ENCODE measurements at regions not wholly inside any gene's neighbourhood (a gene's known extent, or its start where the extent isn't known, plus 50 kb on each side); places are given as distances from the start of the nearest gene placed in this dataset.

- Histone ChIP-seq H3K36me3 (ENCODE audit: control insufficient read depth, insufficient read depth, low read length) (no peaks in the 10 kb centered on the region), H3K4me2 (ENCODE audit: low read length) (no peak overlapping the region), H2AK5ac (ENCODE audit: low read length) (no peak overlapping the region), H4K8ac (ENCODE audit: low read depth, low read length) (no peak overlapping the region), H2BK5ac (ENCODE audit: low read length) (no peak overlapping the region), H3K4me3 (ENCODE audit: low read length) (no peak overlapping the region), H3K27ac (ENCODE audit: low read depth, low read length) (no peak overlapping the region), H2BK15ac (replicated peaks; ENCODE audit: low read depth) (no peak overlapping the region), H3K79me1 (ENCODE audit: low read length) (no peaks in the 10 kb centered on the region), H3K4ac (ENCODE audit: low read depth, low read length) (no peak overlapping the region), H3K18ac (ENCODE audit: low read length) (no peak overlapping the region), H4K5ac (ENCODE audit: low read length) (no peak overlapping the region), H3K9ac (ENCODE audit: low read length) (no peak overlapping the region), H3K56ac (ENCODE audit: low read length) (no peak overlapping the region), H2BK120ac (ENCODE audit: low read depth, low read length) (no peak overlapping the region), H3K79me2 (ENCODE audit: control insufficient read depth, insufficient read depth, low read length) (no peaks in the 10 kb centered on the region), H3K4me1 (ENCODE audit: control insufficient read depth, low read depth, low read length) (peaks cover 5% of the 10 kb centered on the region), H3K27me3 (ENCODE audit: insufficient read depth, low read length, poor library complexity) (no peaks in the 10 kb centered on the region), H3K23ac (ENCODE audit: low read length) (no peak overlapping the region)
- no peak for DNase-seq
- no CpG with 5 or more reads among the region's 1 CpG for WGBS (ENCODE audit: extremely low coverage, insufficient coverage, low lambda C conversion rate)
These were observed 303.6 kb upstream of the TFPI start for GRCh38 chr2:187857826-187858225.

- Histone ChIP-seq H3K27ac (ENCODE audit: low read depth, low read length) (no peak overlapping the region), H3K36me3 (ENCODE audit: control insufficient read depth, insufficient read depth, low read length) (no peaks in the 10 kb centered on the region), H2BK15ac (replicated peaks; ENCODE audit: low read depth) (no peak overlapping the region), H3K4me3 (ENCODE audit: low read length) (no peak overlapping the region), H3K79me1 (ENCODE audit: low read length) (no peaks in the 10 kb centered on the region), H2BK120ac (ENCODE audit: low read depth, low read length) (no peak overlapping the region), H3K23ac (ENCODE audit: low read length) (no peak overlapping the region), H4K5ac (ENCODE audit: low read length) (no peak overlapping the region), H2AK5ac (ENCODE audit: low read length) (no peak overlapping the region), H4K8ac (ENCODE audit: low read depth, low read length) (no peak overlapping the region), H3K18ac (ENCODE audit: low read length) (no peak overlapping the region), H2BK5ac (ENCODE audit: low read length) (no peak overlapping the region), H3K4ac (ENCODE audit: low read depth, low read length) (no peak overlapping the region), H3K9ac (ENCODE audit: low read length) (no peak overlapping the region), H3K4me1 (ENCODE audit: control insufficient read depth, low read depth, low read length) (peaks cover 8% of the 10 kb centered on the region), H3K79me2 (ENCODE audit: control insufficient read depth, insufficient read depth, low read length) (no peaks in the 10 kb centered on the region), H3K4me2 (ENCODE audit: low read length) (no peak overlapping the region), H3K56ac (ENCODE audit: low read length) (no peak overlapping the region), H3K27me3 (ENCODE audit: insufficient read depth, low read length, poor library complexity) (no peaks in the 10 kb centered on the region)
- DNase-seq = no peak
- WGBS (ENCODE audit: extremely low coverage, insufficient coverage, low lambda C conversion rate) = no CpG with 5 or more reads among the region's 3 CpGs
These were observed 308.5 kb upstream of the TFPI start for GRCh38 chr2:187862715-187863114.

GRCh38 chr2:187865025-187865424, 310.8 kb upstream of the TFPI start:
- no peak overlapping the region for H2BK15ac ChIP-seq (replicated peaks; ENCODE audit: low read depth)
- WGBS (ENCODE audit: extremely low coverage, insufficient coverage, low lambda C conversion rate) = no CpG with 5 or more reads among the region's 4 CpGs
- H3K4ac ChIP-seq (ENCODE audit: low read depth, low read length) = no peak overlapping the region
- no peak overlapping the region for H3K56ac ChIP-seq (ENCODE audit: low read length)
- no peak overlapping the region for H3K27ac ChIP-seq (ENCODE audit: low read depth, low read length)
- H3K79me2 ChIP-seq (ENCODE audit: control insufficient read depth, insufficient read depth, low read length) = no peaks in the 10 kb centered on the region
- H4K8ac ChIP-seq (ENCODE audit: low read depth, low read length) = no peak overlapping the region
- no peaks in the 10 kb centered on the region for H3K79me1 ChIP-seq (ENCODE audit: low read length)
- no peak overlapping the region for H2BK5ac ChIP-seq (ENCODE audit: low read length)
- peak; percentile 57 for DNase-seq
- H3K4me2 ChIP-seq (ENCODE audit: low read length) = no peak overlapping the region
- no peaks in the 10 kb centered on the region for H3K27me3 ChIP-seq (ENCODE audit: insufficient read depth, low read length, poor library complexity)
- H3K18ac ChIP-seq (ENCODE audit: low read length) = no peak overlapping the region
- no peak overlapping the region for H3K23ac ChIP-seq (ENCODE audit: low read length)
- no peak overlapping the region for H3K4me3 ChIP-seq (ENCODE audit: low read length)
- H3K4me1 ChIP-seq (ENCODE audit: control insufficient read depth, low read depth, low read length) = peaks cover 3% of the 10 kb centered on the region
- no peaks in the 10 kb centered on the region for H3K36me3 ChIP-seq (ENCODE audit: control insufficient read depth, insufficient read depth, low read length)
- no peak overlapping the region for H4K5ac ChIP-seq (ENCODE audit: low read length)
- H3K9ac ChIP-seq (ENCODE audit: low read length) = no peak overlapping the region
- no peak overlapping the region for H2BK120ac ChIP-seq (ENCODE audit: low read depth, low read length)
- H2AK5ac ChIP-seq (ENCODE audit: low read length) = no peak overlapping the region

GRCh38 chr2:187867165-187867564, 312.9 kb upstream of the TFPI start:
- Histone ChIP-seq H2BK120ac (ENCODE audit: low read depth, low read length) (no peak overlapping the region), H3K9ac (ENCODE audit: low read length) (no peak overlapping the region)
- no CpG with 5 or more reads among the region's 8 CpGs for WGBS (ENCODE audit: extremely low coverage, insufficient coverage, low lambda C conversion rate)

GRCh38 chr2:187869195-187869594, 315.0 kb upstream of the TFPI start:
- Histone ChIP-seq H3K4me3 (ENCODE audit: low read length) (no peak overlapping the region), H3K18ac (ENCODE audit: low read length) (no peak overlapping the region), H3K23ac (ENCODE audit: low read length) (no peak overlapping the region), H4K8ac (ENCODE audit: low read depth, low read length) (no peak overlapping the region), H2BK15ac (replicated peaks; ENCODE audit: low read depth) (no peak overlapping the region), H3K79me1 (ENCODE audit: low read length) (no peaks in the 10 kb centered on the region), H2BK5ac (ENCODE audit: low read length) (no peak overlapping the region), H3K27me3 (ENCODE audit: insufficient read depth, low read length, poor library complexity) (no peaks in the 10 kb centered on the region), H3K4ac (ENCODE audit: low read depth, low read length) (no peak overlapping the region), H2BK120ac (ENCODE audit: low read depth, low read length) (no peak overlapping the region), H3K4me2 (ENCODE audit: low read length) (no peak overlapping the region), H3K56ac (ENCODE audit: low read length) (no peak overlapping the region), H4K5ac (ENCODE audit: low read length) (no peak overlapping the region), H3K36me3 (ENCODE audit: control insufficient read depth, insufficient read depth, low read length) (no peaks in the 10 kb centered on the region), H3K9ac (ENCODE audit: low read length) (no peak overlapping the region), H3K27ac (ENCODE audit: low read depth, low read length) (no peak overlapping the region), H3K79me2 (ENCODE audit: control insufficient read depth, insufficient read depth, low read length) (no peaks in the 10 kb centered on the region), H3K4me1 (ENCODE audit: control insufficient read depth, low read depth, low read length) (peaks cover 3% of the 10 kb centered on the region), H2AK5ac (ENCODE audit: low read length) (no peak overlapping the region)
- DNase-seq = no peak
- no CpG with 5 or more reads among the region's 9 CpGs for WGBS (ENCODE audit: extremely low coverage, insufficient coverage, low lambda C conversion rate)

More at GRCh38 chr2:187867165-187867564, 312.9 kb upstream of the TFPI start:
- no peak overlapping the region for H3K27ac ChIP-seq (ENCODE audit: low read depth, low read length)
- no peaks in the 10 kb centered on the region for H3K79me2 ChIP-seq (ENCODE audit: control insufficient read depth, insufficient read depth, low read length)
- H3K4me1 ChIP-seq (ENCODE audit: control insufficient read depth, low read depth, low read length) = peaks cover 3% of the 10 kb centered on the region
- H2BK5ac ChIP-seq (ENCODE audit: low read length) = no peak overlapping the region
- no peak overlapping the region for H3K56ac ChIP-seq (ENCODE audit: low read length)
- H4K8ac ChIP-seq (ENCODE audit: low read depth, low read length) = no peak overlapping the region
- no peak overlapping the region for H3K4me3 ChIP-seq (ENCODE audit: low read length)
- H3K23ac ChIP-seq (ENCODE audit: low read length) = no peak overlapping the region
- H2BK15ac ChIP-seq (replicated peaks; ENCODE audit: low read depth) = no peak overlapping the region
- H3K79me1 ChIP-seq (ENCODE audit: low read length) = no peaks in the 10 kb centered on the region
- DNase-seq = no peak
- H3K36me3 ChIP-seq (ENCODE audit: control insufficient read depth, insufficient read depth, low read length) = no peaks in the 10 kb centered on the region
- H3K4me2 ChIP-seq (ENCODE audit: low read length) = no peak overlapping the region
- no peak overlapping the region for H4K5ac ChIP-seq (ENCODE audit: low read length)
- no peak overlapping the region for H3K18ac ChIP-seq (ENCODE audit: low read length)
- H3K27me3 ChIP-seq (ENCODE audit: insufficient read depth, low read length, poor library complexity) = no peaks in the 10 kb centered on the region
- H3K4ac ChIP-seq (ENCODE audit: low read depth, low read length) = no peak overlapping the region
- H2AK5ac ChIP-seq (ENCODE audit: low read length) = no peak overlapping the region

GRCh38 chr2:187871506-187871905, 317.3 kb upstream of the TFPI start:
- no peaks in the 10 kb centered on the region for H3K36me3 ChIP-seq (ENCODE audit: control insufficient read depth, insufficient read depth, low read length)
- H3K4me3 ChIP-seq (ENCODE audit: low read length) = no peak overlapping the region
- H2BK15ac ChIP-seq (replicated peaks; ENCODE audit: low read depth) = no peak overlapping the region
- no peak overlapping the region for H3K27ac ChIP-seq (ENCODE audit: low read depth, low read length)
- H3K79me1 ChIP-seq (ENCODE audit: low read length) = no peaks in the 10 kb centered on the region
- H4K8ac ChIP-seq (ENCODE audit: low read depth, low read length) = no peak overlapping the region
- no peak overlapping the region for H2BK120ac ChIP-seq (ENCODE audit: low read depth, low read length)
- no peak overlapping the region for H3K18ac ChIP-seq (ENCODE audit: low read length)
- no peaks in the 10 kb centered on the region for H3K27me3 ChIP-seq (ENCODE audit: insufficient read depth, low read length, poor library complexity)
- no peak overlapping the region for H4K5ac ChIP-seq (ENCODE audit: low read length)
- H3K23ac ChIP-seq (ENCODE audit: low read length) = no peak overlapping the region
- no peak overlapping the region for H2AK5ac ChIP-seq (ENCODE audit: low read length)
- H3K4ac ChIP-seq (ENCODE audit: low read depth, low read length) = no peak overlapping the region
- H3K79me2 ChIP-seq (ENCODE audit: control insufficient read depth, insufficient read depth, low read length) = no peaks in the 10 kb centered on the region
- H3K56ac ChIP-seq (ENCODE audit: low read length) = no peak overlapping the region
- no CpG with 5 or more reads among the region's 3 CpGs for WGBS (ENCODE audit: extremely low coverage, insufficient coverage, low lambda C conversion rate)
- H3K4me1 ChIP-seq (ENCODE audit: control insufficient read depth, low read depth, low read length) = no peaks in the 10 kb centered on the region
- no peak overlapping the region for H3K4me2 ChIP-seq (ENCODE audit: low read length)
- no peak for DNase-seq
- H2BK5ac ChIP-seq (ENCODE audit: low read length) = no peak overlapping the region
- H3K9ac ChIP-seq (ENCODE audit: low read length) = no peak overlapping the region
